GM12891 (cell line): ENCODE measurements at regions not wholly inside any gene's neighbourhood (a gene's known extent, or its start where the extent isn't known, plus 50 kb on each side); places are given as distances from the start of the nearest gene placed in this dataset.

Source experiments
- DNase-seq: peaks from one replicate; pipeline ENCODE4 v3.0.0; 2011; ENCODE audit warnings: low spot score; ENCODE audit not compliant: insufficient read length
- FAIRE-seq: peaks from 2 replicates; lab custom pipeline; 2011; peaks lifted over from hg19 to GRCh38; lab: Jason Lieb, UNC
- PAX5 ChIP-seq: IDR thresholded peaks from 2 replicates; pipeline ENCODE4 v1.6.1; 2011; ENCODE audit warnings: low read length, moderate library complexity, mild to moderate bottlenecking; ENCODE audit not compliant: insufficient read depth, severe bottlenecking
- POLR2A ChIP-seq: IDR thresholded peaks from 2 replicates; pipeline ENCODE4 v1.6.1; 2011; ENCODE audit warnings: low read depth, low read length, control low read depth
- POLR2AphosphoS5 ChIP-seq: IDR thresholded peaks from 2 replicates; pipeline ENCODE4 v1.6.1; 2011; ENCODE audit warnings: low read depth, low read length, control low read depth
- POU2F2 ChIP-seq: IDR thresholded peaks from 2 replicates; pipeline ENCODE4 v1.6.1; 2011; ENCODE audit warnings: low read depth, mild to moderate bottlenecking, control low read depth, low read length, moderate library complexity
- SPI1 ChIP-seq: IDR thresholded peaks from 2 replicates; pipeline ENCODE4 v1.6.1; 2011; ENCODE audit warnings: low read depth, low read length, control low read depth
- TAF1 ChIP-seq: IDR thresholded peaks from 2 replicates; pipeline ENCODE4 v1.6.1; 2011; ENCODE audit warnings: low read depth, low read length, control low read depth

DNA sequence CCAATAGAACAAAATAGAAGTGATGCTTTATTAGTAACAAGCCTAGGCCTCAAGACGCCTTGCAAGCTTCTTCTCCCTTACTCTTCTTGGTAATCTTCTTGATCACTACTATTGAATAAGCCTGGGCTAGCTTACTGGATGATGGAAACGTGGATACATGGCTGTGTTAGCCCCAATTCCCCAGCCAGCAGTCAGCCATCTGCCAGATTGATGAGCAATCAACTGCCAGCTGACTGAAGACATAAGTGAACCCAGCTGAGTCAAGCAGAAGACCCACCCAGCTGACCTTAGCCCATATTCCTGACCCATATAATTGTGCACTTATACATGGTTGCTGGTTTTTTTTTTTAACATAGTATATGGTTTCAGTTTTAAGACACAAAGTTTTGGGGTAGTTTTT, 130.4 kb downstream of the DHX15 start:
- no peak for FAIRE-seq
- TF ChIP-seq POLR2AphosphoS5 (no peak), PAX5 (no peak), POLR2A (no peak), TAF1 (no peak), POU2F2 (no peak), SPI1 (no peak)
- no peak for DNase-seq

DNA sequence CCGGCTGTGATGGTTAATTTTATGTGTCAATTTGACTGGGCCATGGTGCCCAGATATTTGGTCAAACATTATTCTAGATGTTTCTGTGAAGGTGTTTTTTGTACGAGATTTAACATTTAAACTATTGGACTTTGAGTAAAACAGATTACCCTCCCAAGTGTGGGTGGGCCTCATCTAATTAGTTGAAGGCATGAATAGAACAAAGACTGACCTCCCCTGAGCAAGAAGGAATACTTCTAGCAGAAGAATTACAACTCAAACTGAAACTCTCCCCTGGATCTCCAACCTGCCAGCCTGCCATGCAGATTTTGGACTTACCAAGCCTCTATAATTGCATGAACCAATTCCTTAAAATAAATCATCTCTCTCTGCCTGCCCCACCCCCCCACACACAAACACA, 132.5 kb downstream of the DHX15 start:
- no peak for FAIRE-seq
- no peak for TF ChIP-seq POLR2A
- no peak for TF ChIP-seq TAF1
- TF ChIP-seq POU2F2: no peak
- no peak for TF ChIP-seq PAX5
- TF ChIP-seq SPI1: no peak
- no peak for TF ChIP-seq POLR2AphosphoS5

DNA sequence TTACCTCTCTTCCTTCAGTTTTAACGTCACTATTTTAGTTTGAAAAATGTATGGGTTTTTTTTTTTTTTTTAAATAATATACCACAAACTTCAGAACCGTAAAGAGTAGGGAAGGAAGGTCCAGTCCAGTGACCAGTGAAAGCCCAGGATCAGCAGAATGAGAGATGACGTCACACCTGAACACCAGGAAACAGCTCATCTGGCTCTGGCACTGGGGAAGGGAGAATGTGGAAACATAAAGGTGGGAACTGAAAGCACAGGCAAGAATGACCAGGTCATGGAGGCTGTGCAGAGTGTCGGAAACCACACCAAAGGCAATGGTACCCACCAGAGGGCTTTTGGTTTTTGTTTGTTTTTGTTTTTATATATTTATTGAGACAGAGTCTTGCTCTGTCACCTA, 141.2 kb downstream of the DHX15 start:
- TF ChIP-seq POLR2A (no peak), POU2F2 (no peak), PAX5 (no peak), TAF1 (no peak), SPI1 (no peak), POLR2AphosphoS5 (no peak)
- DNase-seq (no peak), FAIRE-seq (no peak)

More for the DNA sequence above, 132.5 kb downstream of the DHX15 start:
- no peak for DNase-seq

DNA sequence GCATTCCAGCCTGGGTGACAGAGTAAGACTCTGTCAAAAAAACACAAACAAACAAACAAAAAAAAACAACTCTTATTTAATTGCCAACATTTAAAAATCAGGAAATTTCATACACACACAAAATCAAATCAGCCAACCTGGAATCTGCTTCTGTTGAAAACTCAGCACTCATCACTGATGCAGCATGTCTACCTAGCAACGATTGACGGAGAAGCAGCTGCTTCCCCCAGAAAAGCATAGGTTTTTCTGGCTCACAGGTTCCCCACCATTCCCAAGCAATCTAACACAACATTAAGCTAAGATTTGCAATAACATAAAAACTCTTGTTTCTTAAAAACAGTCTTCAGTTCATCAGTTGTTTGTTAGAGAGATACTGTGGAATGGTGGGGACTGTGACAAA, 143.6 kb downstream of the DHX15 start:
- no peak for FAIRE-seq
- no peak for DNase-seq
- TF ChIP-seq TAF1: no peak
- TF ChIP-seq POU2F2: no peak
- TF ChIP-seq POLR2AphosphoS5: no peak
- TF ChIP-seq SPI1: no peak
- no peak for TF ChIP-seq POLR2A
- no peak for TF ChIP-seq PAX5

DNA sequence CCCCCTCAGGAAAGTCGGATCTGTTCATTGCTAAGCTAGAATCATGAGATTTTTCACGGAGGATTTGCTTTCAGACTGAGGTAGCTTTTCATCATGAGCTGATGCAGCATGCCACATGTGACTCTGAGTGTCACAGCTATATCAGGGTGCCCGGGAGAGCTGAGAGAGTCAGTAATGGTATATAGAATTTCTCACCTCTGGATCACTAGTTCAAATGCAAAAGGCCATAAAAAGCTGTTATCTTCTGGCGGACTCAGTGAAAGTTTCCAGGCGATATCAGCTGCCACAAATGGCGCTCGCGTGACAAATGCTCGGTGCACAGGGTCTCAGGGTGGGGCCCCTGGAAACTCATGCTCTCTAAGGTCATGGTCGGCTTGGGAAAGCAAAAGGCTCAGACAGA, 150.1 kb downstream of the DHX15 start:
- no peak for DNase-seq
- no peak for TF ChIP-seq SPI1
- TF ChIP-seq POLR2A: no peak
- no peak for TF ChIP-seq POU2F2
- no peak for TF ChIP-seq POLR2AphosphoS5
- TF ChIP-seq TAF1: no peak
- no peak for TF ChIP-seq PAX5
- no peak for FAIRE-seq

DNA sequence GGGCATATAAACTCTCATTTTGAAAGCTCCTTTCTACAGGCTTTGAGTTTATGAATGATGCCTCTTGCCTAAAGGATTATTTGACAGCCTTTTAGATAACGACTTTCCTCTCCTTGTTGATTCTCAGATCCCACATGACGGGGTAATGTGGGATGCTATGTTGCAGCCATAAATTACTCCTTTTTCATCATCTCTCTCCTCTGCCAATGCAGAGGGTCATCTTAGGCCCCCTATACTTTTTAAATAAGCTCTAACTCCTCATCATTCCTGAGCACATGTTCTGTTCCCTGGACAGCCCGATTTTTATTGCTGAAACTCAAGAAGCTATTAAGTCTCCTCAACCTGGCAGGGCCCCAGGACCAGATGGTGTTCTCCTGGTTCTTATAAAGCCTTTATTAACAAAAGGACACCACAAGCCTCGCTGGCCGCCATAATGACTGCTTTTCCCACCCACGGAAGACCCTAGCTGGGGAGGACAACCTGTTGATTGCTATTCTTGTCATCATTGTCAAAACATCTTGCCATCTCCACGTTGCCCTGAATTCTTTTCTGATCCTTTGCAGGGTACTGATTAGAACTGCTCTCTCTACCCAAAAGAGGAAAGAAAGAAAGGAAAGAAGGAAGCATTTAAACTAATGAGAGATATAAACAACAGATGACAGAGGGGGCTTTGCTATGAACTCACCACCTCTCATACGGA, 150.7 kb downstream of the DHX15 start:
- DNase-seq: no peak
- TF ChIP-seq POLR2A (no peak), SPI1 (no peak), TAF1 (no peak), POLR2AphosphoS5 (no peak), PAX5 (no peak), POU2F2 (no peak)
- no peak for FAIRE-seq

DNA sequence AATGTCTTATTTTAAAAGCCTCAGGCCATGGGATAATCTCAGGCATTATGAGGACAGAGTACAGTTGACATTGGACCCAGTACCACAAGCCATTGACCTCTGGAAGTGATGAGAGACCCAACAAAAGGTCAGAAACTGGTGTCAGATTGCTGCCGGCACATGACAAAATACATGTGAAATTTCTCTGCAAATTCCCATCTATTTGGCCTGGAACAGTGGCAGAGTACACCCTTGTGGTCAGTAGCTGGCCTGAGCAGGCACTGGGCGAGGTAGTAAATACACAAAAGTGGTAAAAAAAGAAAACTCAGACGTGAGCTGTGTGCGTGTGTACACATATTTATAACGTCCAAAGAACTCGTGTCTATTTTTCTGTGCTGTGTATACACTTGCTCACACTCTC, 155.5 kb downstream of the DHX15 start:
- FAIRE-seq (no peak), DNase-seq (no peak)
- TF ChIP-seq POLR2AphosphoS5: no peak
- no peak for TF ChIP-seq POLR2A
- no peak for TF ChIP-seq TAF1
- TF ChIP-seq PAX5: no peak
- TF ChIP-seq SPI1: no peak
- TF ChIP-seq POU2F2: no peak

DNA sequence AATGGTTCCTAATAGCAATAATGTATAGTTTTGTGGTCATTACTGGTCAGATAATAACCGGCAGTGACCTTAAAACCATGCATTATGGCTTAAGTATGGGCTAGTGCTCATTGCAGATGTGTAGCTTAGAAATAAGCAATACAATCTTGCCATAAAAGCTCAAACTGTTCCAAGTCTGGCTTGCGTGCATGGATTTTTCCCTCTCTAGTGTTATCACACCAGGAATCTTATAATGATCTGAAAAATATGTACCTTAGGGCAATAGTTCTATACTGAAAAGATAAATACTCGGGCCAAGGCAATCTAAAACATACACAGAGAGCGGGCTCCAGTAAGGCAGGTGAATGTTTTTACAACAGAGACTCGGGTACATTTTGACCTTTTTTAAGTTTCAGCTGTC, 157.8 kb downstream of the DHX15 start:
- FAIRE-seq (no peak), DNase-seq (no peak)
- TF ChIP-seq PAX5 (no peak), TAF1 (no peak), POLR2A (no peak), POLR2AphosphoS5 (no peak), POU2F2 (no peak), SPI1 (no peak)

DNA sequence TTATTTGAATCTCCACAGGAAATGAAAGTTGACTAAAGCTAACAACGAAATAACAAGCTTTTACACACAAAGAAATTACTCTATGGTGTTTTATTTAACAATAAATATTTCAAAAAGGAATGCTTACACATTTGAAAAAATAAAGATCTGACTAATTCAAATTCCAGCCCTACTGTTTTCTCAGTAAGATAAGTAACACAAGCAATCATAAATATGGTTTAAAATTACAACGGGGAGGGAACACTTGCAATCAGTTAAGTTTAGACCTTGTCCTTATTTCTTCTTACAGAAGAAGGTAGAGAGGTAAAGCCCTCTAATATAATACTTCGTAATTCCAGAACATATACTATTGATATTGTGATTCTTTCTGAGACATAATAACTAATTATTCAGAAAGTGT, 158.5 kb downstream of the DHX15 start:
- DNase-seq (no peak), FAIRE-seq (no peak)
- TF ChIP-seq POLR2AphosphoS5 (no peak), PAX5 (no peak), SPI1 (no peak), POU2F2 (no peak), TAF1 (no peak), POLR2A (no peak)

DNA sequence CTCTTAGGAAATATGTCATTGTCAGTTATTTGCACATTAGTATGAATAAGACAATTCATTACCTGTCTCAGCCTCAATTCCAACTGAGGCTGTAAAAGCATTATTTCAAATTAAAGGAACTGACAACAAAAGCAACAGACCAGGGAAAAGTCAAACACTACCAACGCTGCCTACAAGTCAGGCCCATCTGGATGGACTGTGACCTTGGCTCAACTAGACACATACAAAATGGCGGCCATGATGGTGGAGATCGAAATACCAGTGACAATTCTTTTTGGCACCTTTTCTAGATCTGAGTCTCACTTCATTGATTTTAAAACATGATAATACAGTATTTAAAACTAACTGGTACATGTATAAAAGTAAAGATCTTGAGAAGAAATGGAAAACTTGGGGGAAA, 160.7 kb downstream of the DHX15 start:
- DNase-seq: no peak
- no peak for TF ChIP-seq SPI1
- TF ChIP-seq POLR2A: no peak
- no peak for TF ChIP-seq POU2F2
- TF ChIP-seq TAF1: no peak
- no peak for TF ChIP-seq POLR2AphosphoS5
- no peak for TF ChIP-seq PAX5
- no peak for FAIRE-seq

DNA sequence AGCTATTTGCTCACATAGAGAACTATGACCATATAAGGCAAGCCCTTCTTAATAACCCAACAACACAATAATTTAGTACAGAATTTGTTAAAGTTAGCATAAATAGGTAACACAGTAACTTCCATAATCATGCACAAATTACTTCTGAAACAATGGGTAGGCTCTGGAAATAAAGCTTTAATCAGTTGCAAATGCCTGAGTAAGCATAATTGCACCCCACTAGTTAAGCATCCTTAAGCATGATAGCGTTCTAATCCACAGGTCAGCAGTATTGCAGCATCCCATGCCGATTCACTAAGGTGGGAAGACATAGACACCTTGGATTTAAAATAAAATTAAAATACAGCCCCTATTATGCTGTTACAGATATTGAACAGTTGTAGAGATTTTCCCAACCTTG, 161.7 kb downstream of the DHX15 start:
- FAIRE-seq: no peak

More for the DNA sequence above, 161.7 kb downstream of the DHX15 start:
- no peak for DNase-seq
- TF ChIP-seq PAX5 (no peak), SPI1 (no peak), POU2F2 (no peak), POLR2A (no peak)
